Prostate gland (tissue), 2 donors: ENCODE measurements at regions not wholly inside any gene's neighbourhood (a gene's known extent, or its start where the extent isn't known, plus 50 kb on each side); places are given as distances from the start of the nearest gene placed in this dataset.

Source experiments
- CTCF ChIP-seq, 4 experiments: fragments of 200-600 bp in 2 of 4; fragments of 450-650 bp in 2 of 4; sonication (generic) in 2 of 4; IDR thresholded peaks; 1 replicate in 3 of 4; 2 replicates in 1 of 4; pipeline ENCODE4 v1.5.1; 2016 to 2019; ENCODE audit warnings: antibody characterized with exemption in 4 of 4, mild to moderate bottlenecking in 2 of 4, moderate library complexity in 2 of 4
- POLR2A ChIP-seq: fragments of 450-650 bp; IDR thresholded peaks from one replicate; pipeline ENCODE4 v1.6.1; 2016; ENCODE audit warnings: antibody characterized with exemption, mild to moderate bottlenecking
- POLR2AphosphoS5 ChIP-seq: sonication (generic); formaldehyde crosslinking; IDR thresholded peaks from one replicate; pipeline ENCODE4 v1.6.1; 2017; ENCODE audit warnings: antibody characterized with exemption

GRCh38 chr2:163086940-163087339 is 248.4 kb upstream of the KCNH7 start:
- TF ChIP-seq CTCF (IDR thresholded peaks at IDR 0.05): no peak
- TF ChIP-seq POLR2A: no peak
- no peak for TF ChIP-seq POLR2AphosphoS5
